IPS-18c (cell line): ENCODE measurements at regions not wholly inside any gene's neighbourhood (a gene's known extent, or its start where the extent isn't known, plus 50 kb on each side); places are given as distances from the start of the nearest gene placed in this dataset.
"Not testable (repeated sequence)": the region's sequence is repeated elsewhere in the genome, so short reads cannot be mapped to it uniquely, and the experiment has no call there.

Source experiments
- H3K4me3 ChIP-seq: 2 replicates; pipeline ENCODE4 v1.7.0; 2013; ENCODE audit warnings: low read depth, mild to moderate bottlenecking, low read length, moderate library complexity; ENCODE audit not compliant: insufficient read depth
- H3K9me3 ChIP-seq: one replicate; pipeline ENCODE4 v1.6.1; 2013; ENCODE audit warnings: mild to moderate bottlenecking, low read length, moderate library complexity; ENCODE audit not compliant: control insufficient read depth, insufficient read depth

GRCh38 chr4:55002431-55002830 lies 123.0 kb downstream of the KDR start:
- no peaks in the 10 kb centered on the region for H3K9me3 ChIP-seq
- no peak overlapping the region for H3K4me3 ChIP-seq

- Histone ChIP-seq H3K9me3 (no peaks in the 10 kb centered on the region), H3K4me3 (no peak overlapping the region)
These were observed 123.9 kb downstream of the KDR start for GRCh38 chr4:55001538-55001937.

GRCh38 chr4:54999003-54999402 lies 126.4 kb downstream of the KDR start:
- Histone ChIP-seq H3K9me3 (no peaks in the 10 kb centered on the region), H3K4me3 (no peak overlapping the region)

GRCh38 chr4:54993473-54994026 lies 131.8 kb downstream of the KDR start:
- not testable (repeated sequence) for H3K4me3 ChIP-seq, H3K9me3 ChIP-seq

GRCh38 chr4:54992266-54992665 lies 133.1 kb downstream of the KDR start:
- no peaks in the 10 kb centered on the region for H3K9me3 ChIP-seq
- H3K4me3 ChIP-seq, result no peak overlapping the region

GRCh38 chr4:54988655-54989054 lies 136.7 kb downstream of the KDR start:
- H3K4me3 ChIP-seq, result no peak overlapping the region
- H3K9me3 ChIP-seq, result no peaks in the 10 kb centered on the region

- H3K9me3 ChIP-seq, result no peaks in the 10 kb centered on the region
- no peak overlapping the region for H3K4me3 ChIP-seq
These were observed 139.1 kb downstream of the KDR start for GRCh38 chr4:54986095-54986846.

GRCh38 chr4:54976682-54977081 lies 148.7 kb downstream of the KDR start:
- Histone ChIP-seq H3K4me3 (no peak overlapping the region), H3K9me3 (no peaks in the 10 kb centered on the region)

GRCh38 chr4:54976031-54976430 lies 149.4 kb downstream of the KDR start:
- Histone ChIP-seq H3K9me3 (no peaks in the 10 kb centered on the region), H3K4me3 (no peak overlapping the region)

- Histone ChIP-seq H3K4me3 (no peak overlapping the region), H3K9me3 (no peaks in the 10 kb centered on the region)
These were observed 151.6 kb downstream of the KDR start for GRCh38 chr4:54973784-54974183.

GRCh38 chr4:54971474-54971950 lies 153.9 kb downstream of the KDR start:
- Histone ChIP-seq H3K4me3 (no peak overlapping the region), H3K9me3 (no peaks in the 10 kb centered on the region)

GRCh38 chr4:54967289-54967688 lies 158.1 kb downstream of the KDR start:
- Histone ChIP-seq H3K9me3 (no peaks in the 10 kb centered on the region), H3K4me3 (no peak overlapping the region)

GRCh38 chr4:54961357-54961975 lies 163.9 kb downstream of the KDR start:
- Histone ChIP-seq H3K9me3 (no peaks in the 10 kb centered on the region), H3K4me3 (no peak overlapping the region)

- no peaks in the 10 kb centered on the region for H3K9me3 ChIP-seq
- no peak overlapping the region for H3K4me3 ChIP-seq
These were observed 165.7 kb downstream of the KDR start for GRCh38 chr4:54959651-54960116.

GRCh38 chr4:54959131-54959530 lies 166.3 kb downstream of the KDR start:
- Histone ChIP-seq H3K9me3 (no peaks in the 10 kb centered on the region), H3K4me3 (no peak overlapping the region)

- H3K4me3 ChIP-seq, result no peak overlapping the region
- no peaks in the 10 kb centered on the region for H3K9me3 ChIP-seq
These were observed 167.2 kb downstream of the KDR start for GRCh38 chr4:54958236-54958635.

GRCh38 chr4:54954656-54955388 lies 170.6 kb downstream of the KDR start:
- Histone ChIP-seq H3K4me3 (no peak overlapping the region), H3K9me3 (no peaks in the 10 kb centered on the region)

- no peak overlapping the region for H3K4me3 ChIP-seq
- no peaks in the 10 kb centered on the region for H3K9me3 ChIP-seq
These were observed 178.7 kb downstream of the KDR start for GRCh38 chr4:54946741-54947140.
